Left forelimb (tissue), 1 donor: ENCODE measurements at regions not wholly inside any gene's neighbourhood (a gene's known extent, or its start where the extent isn't known, plus 50 kb on each side); places are given as distances from the start of the nearest gene placed in this dataset.
"Not testable (repeated sequence)": the region's sequence is repeated elsewhere in the genome, so short reads cannot be mapped to it uniquely, and the experiment has no call there.

Experiments used
- DNase-seq: peaks from one replicate; pipeline ENCODE4 v3.0.0-alpha.2; 2018; ENCODE audit warnings: low spot score

DNA sequence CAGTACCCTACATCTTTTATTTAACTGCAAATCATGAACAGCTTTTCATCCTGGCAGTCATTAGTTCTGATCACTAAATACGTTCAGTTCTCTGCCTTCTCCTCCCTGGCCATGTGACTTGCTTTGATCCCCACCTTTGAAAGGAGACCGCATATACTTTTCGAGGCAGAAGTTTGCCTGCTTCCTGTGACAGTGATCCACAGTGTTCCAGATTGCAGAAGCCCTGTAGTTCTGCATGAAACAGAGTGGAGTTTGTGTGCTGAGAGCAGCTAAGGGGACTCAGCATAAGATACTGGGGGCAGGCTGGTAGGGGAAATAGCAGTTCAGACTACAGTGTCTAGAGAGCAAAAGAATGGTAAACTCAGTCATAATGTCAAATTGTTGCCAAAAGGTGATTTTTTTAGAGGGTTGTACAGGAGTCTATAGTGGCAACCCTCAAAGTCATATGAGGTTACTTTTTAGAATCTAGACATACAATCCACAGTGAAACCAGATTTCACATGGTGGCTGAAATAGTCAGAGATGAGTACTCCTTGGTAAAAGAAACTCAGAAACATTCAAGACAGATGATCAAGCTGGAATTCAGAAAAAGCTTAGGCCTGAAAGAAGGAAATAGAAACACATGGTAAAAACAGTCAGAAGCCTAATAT, 1800.4 kb upstream of the CELF4 start:
- DNase-seq = no peak

DNA sequence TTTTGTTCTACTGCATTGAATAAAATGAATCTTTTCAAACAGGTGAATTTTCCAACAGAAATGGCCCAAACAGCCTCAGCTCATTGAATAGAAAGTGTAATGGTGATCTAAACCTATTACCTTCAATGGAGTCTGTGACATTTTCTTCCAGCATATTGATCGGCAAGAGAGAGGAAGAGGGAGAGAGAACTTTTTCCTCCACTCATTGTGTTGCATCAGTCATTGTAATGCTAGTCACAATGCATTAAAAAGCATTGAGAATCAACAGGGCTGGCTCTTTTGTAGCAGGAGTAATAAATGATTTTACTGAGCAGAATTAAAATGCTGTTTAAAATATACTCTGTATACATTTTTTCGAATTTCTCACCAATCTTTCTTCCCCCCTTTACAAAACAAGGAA, 1794.5 kb upstream of the CELF4 start:
- DNase-seq = no peak

GRCh38 chr18:39359636-39360035, 1794.0 kb upstream of the CELF4 start:
- no peak for DNase-seq

- DNase-seq = no peak
Observed at GRCh38 chr18:39350945-39351344, 1785.3 kb upstream of the CELF4 start.

GRCh38 chr18:39349801-39350200, 1784.2 kb upstream of the CELF4 start:
- no peak for DNase-seq

- no peak for DNase-seq
Observed at GRCh38 chr18:39348757-39349156, 1783.2 kb upstream of the CELF4 start.

DNA sequence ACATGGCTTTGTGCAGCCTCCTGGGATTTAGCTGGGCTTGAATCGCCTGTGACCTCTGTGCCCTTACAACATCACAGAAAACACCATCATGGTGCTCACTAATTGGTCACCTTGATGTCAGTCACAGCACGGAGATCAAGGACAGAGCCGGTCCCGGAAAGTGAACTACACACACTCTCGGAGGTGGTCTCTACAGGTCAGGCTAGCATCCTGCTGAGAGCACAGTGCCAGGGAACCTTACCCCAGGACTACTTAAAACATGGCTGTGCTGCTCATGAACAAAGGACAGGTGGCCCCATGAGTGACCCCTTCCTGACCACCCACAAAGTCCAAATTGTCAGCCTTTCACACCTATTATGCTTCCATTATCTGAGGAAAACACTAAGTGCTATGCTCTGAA, 1782.1 kb upstream of the CELF4 start:
- DNase-seq = no peak

- no peak for DNase-seq
Observed at GRCh38 chr18:39346916-39347315, 1781.3 kb upstream of the CELF4 start.

DNA sequence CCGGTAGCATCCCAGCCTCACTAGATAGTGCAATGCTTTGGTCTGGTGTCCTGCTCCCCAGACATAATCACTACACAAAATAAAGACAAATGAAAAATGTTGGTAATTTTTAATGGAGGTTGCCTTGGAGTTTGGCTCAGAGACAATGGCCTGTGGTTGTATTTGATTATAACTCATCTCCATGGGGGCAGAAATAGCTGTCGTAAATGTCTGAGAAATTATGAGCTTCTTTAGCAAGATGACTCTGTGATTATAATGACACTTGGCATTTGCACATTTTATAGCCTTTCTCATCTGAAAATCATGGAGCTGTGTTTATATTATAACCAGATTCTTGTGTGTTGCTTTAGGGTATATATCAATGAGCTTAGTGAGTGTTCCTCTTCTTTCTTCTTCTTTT, 1779.7 kb upstream of the CELF4 start:
- DNase-seq = no peak

DNA sequence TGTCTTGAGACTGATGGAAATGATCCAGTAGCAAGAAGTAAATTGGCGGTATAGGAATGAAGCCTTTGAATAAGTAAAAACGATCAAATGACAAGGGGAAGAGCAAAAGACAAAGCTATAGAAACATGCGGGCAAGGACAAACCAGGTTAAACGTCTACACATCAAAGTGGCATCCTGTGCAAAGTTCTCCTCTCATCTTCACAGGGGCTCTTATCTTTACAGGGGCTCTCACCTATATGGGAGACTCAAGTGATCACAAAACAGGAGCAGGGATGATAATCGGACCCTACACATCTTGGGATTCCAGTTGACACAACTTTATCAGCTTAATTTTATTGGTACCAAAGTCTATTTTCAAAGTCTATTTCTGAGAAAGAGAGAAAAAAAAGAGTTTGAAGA, 1778.9 kb upstream of the CELF4 start:
- no peak for DNase-seq

DNA sequence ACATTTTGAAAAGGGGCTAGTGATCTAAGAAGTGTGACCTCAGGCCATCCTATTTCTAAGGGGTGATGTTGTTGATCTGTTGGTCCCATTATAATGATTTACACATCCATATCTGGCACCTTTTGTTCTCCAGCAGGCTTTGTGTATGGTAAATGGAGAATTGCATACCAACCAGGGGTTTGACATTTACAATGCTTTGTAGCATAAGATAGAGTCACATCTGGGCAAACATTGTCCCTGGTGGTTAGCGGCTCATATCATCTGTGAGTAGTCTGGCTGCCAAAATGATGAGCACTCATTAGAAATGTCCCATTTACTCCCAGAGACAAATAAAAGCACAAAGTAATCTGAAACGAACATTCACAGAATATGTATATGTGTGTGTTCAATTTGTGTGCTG, 1775.5 kb upstream of the CELF4 start:
- no peak for DNase-seq

DNA sequence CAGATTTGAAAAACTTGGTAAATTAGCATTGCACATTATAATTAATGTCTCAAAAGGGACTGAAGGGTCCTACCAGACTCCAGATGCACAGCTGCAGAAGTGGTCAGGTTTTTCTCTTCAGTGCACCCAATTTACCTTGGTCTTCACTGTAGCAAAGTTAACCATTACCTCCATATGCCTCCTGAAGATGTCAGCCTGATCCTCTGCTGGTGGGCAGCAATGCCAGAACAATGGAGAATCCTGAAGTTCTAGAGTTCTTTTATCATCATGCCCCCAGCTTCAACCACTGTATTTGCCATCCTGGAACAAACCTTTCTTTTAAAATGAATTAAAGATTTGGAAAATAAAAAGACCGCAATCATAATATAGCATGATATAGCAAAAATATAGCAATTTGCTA, 1774.8 kb upstream of the CELF4 start:
- no peak for DNase-seq

DNA sequence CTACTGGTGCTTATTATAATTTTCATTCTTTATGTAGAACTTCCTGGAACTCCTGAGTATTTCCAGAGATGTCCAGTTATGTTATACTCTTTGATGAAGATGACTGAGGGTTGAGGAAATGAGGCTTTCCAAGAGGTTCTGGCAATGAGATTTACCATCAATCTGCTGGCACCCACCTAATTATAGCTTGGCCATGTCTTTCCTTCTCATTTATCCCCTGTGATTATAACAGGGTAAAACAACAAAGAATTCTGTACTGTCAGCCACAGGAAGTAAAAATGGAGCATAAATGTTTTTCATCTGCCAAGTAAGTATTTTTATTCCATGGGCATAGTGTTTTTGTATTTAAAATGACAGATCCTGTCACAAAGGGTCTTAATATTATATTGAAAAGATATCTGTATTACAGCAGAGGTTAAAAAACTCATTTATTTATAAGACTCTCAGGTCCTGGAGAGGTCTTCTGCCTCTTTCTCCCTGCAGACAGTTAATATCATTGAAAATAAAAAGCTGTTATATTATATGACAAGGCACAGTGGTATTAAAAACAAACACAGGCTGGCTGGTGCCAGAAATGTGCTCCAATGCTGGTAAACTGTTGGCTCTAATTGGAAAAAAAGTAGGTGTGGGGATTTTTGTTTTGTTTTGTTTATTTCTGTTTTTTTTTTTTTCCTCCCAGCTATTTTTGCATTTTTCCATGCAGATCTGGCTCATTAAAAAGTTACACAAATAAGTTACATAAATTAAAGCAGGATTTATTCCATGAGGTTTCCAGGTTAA, 1764.1 kb upstream of the CELF4 start:
- no peak for DNase-seq

GRCh38 chr18:39326772-39327171, 1761.2 kb upstream of the CELF4 start:
- no peak for DNase-seq

DNA sequence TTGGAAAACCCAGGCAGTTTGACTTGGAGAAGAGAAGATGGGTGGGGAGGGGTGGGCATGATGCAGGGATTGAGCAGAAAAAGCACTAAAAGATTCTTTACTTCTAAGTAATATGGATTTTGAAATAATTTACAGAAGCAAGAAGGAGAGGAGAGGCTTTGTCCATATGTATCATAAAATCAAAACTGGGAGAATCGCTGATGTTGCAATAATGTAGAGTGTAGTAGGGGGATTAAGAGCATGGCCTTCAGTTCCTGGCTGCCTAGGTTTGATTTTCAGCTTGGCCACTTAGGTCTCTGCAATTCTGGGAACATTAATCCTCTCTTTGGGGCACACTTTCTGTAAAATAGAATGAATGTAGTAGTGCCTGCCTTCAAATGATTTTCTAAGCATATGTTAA, 1760.4 kb upstream of the CELF4 start:
- DNase-seq = no peak

- DNase-seq = no peak
Observed at GRCh38 chr18:39319141-39319540, 1753.5 kb upstream of the CELF4 start.

- no peak for DNase-seq
Observed at GRCh38 chr18:39318462-39318861, 1752.9 kb upstream of the CELF4 start.

- no peak for DNase-seq
Observed at GRCh38 chr18:39318008-39318407, 1752.4 kb upstream of the CELF4 start.

- no peak for DNase-seq
Observed at GRCh38 chr18:39314595-39314994, 1749.0 kb upstream of the CELF4 start.

- DNase-seq = no peak
Observed at GRCh38 chr18:39313992-39314391, 1748.4 kb upstream of the CELF4 start.

GRCh38 chr18:39311111-39311712, 1745.6 kb upstream of the CELF4 start:
- DNase-seq = no peak

GRCh38 chr18:39308931-39309521, 1743.4 kb upstream of the CELF4 start:
- DNase-seq = not testable (repeated sequence)

GRCh38 chr18:39305766-39306165, 1740.2 kb upstream of the CELF4 start:
- DNase-seq = no peak
